Fibroblast of mammary gland (primary cell): ENCODE measurements at regions not wholly inside any gene's neighbourhood (a gene's known extent, or its start where the extent isn't known, plus 50 kb on each side); places are given as distances from the start of the nearest gene placed in this dataset.

Experiments used
- DNase-seq: peaks from one replicate; pipeline ENCODE4 v3.0.0-alpha.2; 2010; ENCODE audit warnings: low read depth
- H3K4me3 ChIP-seq: 2 replicates; pipeline ENCODE4 v1.5.1; 2011; ENCODE audit warnings: low read depth, mild to moderate bottlenecking, low read length, moderate library complexity; ENCODE audit not compliant: control insufficient read depth
- CTCF ChIP-seq: conservative IDR thresholded peaks from 2 replicates; pipeline ENCODE4 v1.5.1; 2011; ENCODE audit warnings: low read depth, low read length, inconsistent platforms; ENCODE audit not compliant: control insufficient read depth, insufficient read depth

- H3K4me3 ChIP-seq: no peak overlapping the region
- no peak for DNase-seq
- no peak for TF ChIP-seq CTCF
Measured at GRCh38 chr9:105861972-105862371, 167.6 kb downstream of the TMEM38B start.

GRCh38 chr9:105864248-105864898, 170.0 kb downstream of the TMEM38B start:
- TF ChIP-seq CTCF: no peak
- no peak for DNase-seq
- no peak overlapping the region for H3K4me3 ChIP-seq

GRCh38 chr9:105865285-105865684, 170.9 kb downstream of the TMEM38B start:
- no peak overlapping the region for H3K4me3 ChIP-seq
- TF ChIP-seq CTCF: no peak
- no peak for DNase-seq

- no peak for DNase-seq
Measured at GRCh38 chr9:105871540-105871939, 177.2 kb downstream of the TMEM38B start.

GRCh38 chr9:105873801-105874200, 179.5 kb downstream of the TMEM38B start:
- TF ChIP-seq CTCF: no peak
- no peak overlapping the region for H3K4me3 ChIP-seq
- DNase-seq: no peak

More at GRCh38 chr9:105871540-105871939, 177.2 kb downstream of the TMEM38B start:
- H3K4me3 ChIP-seq: no peak overlapping the region
- TF ChIP-seq CTCF: no peak

GRCh38 chr9:105877721-105878120, 183.4 kb downstream of the TMEM38B start:
- DNase-seq: no peak
- no peak for TF ChIP-seq CTCF
- H3K4me3 ChIP-seq: no peak overlapping the region

- no peak for TF ChIP-seq CTCF
- DNase-seq: no peak
- H3K4me3 ChIP-seq: no peak overlapping the region
Measured at GRCh38 chr9:105879181-105879580, 184.8 kb downstream of the TMEM38B start.
